ENCODE measurements at regions not wholly inside any gene's neighbourhood (a gene's known extent, or its start where the extent isn't known, plus 50 kb on each side); places are given as distances from the start of the nearest gene placed in this dataset.

DNA sequence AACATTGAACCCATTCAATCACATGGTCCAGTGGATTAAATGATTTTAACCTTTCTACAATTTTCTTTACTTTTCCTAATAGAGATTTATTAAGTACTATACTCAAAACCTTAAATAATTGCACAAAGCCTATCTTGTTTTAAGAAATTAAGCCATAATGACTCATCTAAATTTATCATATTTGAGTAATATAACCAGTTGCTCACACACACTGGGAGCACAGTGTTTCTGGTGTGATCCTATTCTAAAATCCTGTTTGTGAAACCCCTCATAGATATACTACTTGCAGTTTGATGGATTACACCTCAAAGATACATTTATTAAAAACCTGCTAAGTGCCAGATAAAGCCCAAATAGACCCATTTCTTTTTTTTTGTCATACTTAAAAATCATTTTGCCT, 668.3 kb upstream of the CDH18 start:
- no peak for DNase-seq (ENCODE audit: low spot score)
- intact Hi-C loops (cut with micrococcal nuclease; ENCODE audit: unreplicated experiment): no loop called here
- no peaks in the 10 kb centered on the region for H3K9me3 ChIP-seq (ENCODE audit: low read depth, low read length, poor library complexity, severe bottlenecking)
- H3K4me3 ChIP-seq (ENCODE audit: low read depth, low read length, poor library complexity, severe bottlenecking): no peak overlapping the region
- no TSS peak for BruUV-seq (replicated peaks)
- H3K36me3 ChIP-seq (ENCODE audit: insufficient read depth, low read length, poor library complexity, severe bottlenecking): no peaks in the 10 kb centered on the region
- ChIA-PET POLR2A (ENCODE audit: low non-redundant PET) (no interaction called here), CTCF (no interaction called here)
- H3K4me1 ChIP-seq (ENCODE audit: insufficient read depth, low read length, poor library complexity, severe bottlenecking): no peaks in the 10 kb centered on the region
- no peaks in the 10 kb centered on the region for H3K27me3 ChIP-seq (replicated peaks; ENCODE audit: insufficient read depth, low read depth, low read length, poor library complexity)
- H3K27ac ChIP-seq (ENCODE audit: low read depth, low read length, poor library complexity, severe bottlenecking): no peak overlapping the region
- TF ChIP-seq EZH2 (IDR thresholded peaks at IDR 0.05; ENCODE audit: borderline replicate concordance, low read depth, low read length, poor library complexity, severe bottlenecking) (no peak), CTCF (conservative IDR thresholded peaks at IDR 0.05; ENCODE audit: low read depth, low read length) (no peak)

DNA sequence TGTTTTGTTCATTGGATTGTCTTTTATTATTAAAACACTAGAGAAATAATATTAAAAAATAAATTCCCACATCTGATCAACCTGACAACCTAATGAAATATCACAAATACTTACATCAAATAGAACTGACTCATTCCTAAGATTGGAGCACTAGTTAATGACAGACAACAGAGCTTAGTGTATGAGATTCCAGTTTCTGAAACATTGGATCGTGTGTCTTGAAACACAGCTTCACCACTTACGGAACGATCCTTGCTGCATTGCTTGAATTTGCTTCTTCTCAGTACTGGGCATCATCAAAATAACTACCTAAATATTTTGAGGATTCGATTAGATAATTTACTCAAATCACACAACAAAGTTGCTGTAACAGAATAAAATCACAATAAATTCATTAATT, 667.2 kb upstream of the CDH18 start:
- CTCF ChIA-PET: no interaction called here

DNA sequence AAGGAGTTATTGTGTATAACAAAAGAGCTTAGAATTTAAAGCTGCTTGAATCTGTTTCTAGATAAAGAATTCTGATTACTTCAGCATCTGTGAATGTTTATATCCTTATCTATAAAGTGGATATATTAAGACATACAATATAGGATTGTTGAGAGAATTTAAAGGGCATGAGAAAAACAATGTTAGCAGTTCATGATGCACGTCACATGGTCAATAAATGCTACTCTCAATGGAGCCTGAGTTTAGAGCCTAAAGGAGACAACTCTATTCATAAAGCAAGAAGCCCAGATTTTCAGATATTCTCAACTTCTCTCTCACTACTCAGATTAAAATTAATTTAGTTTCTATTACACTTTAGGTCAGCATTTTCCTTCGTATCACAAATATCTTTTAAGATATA, 666.7 kb upstream of the CDH18 start:
- Histone ChIP-seq H3K27ac (ENCODE audit: low read depth, low read length, poor library complexity, severe bottlenecking) (no peak overlapping the region), H3K4me3 (ENCODE audit: low read depth, low read length, poor library complexity, severe bottlenecking) (no peak overlapping the region), H3K9me3 (ENCODE audit: low read depth, low read length, poor library complexity, severe bottlenecking) (no peaks in the 10 kb centered on the region), H3K27me3 (replicated peaks; ENCODE audit: insufficient read depth, low read depth, low read length, poor library complexity) (no peaks in the 10 kb centered on the region), H3K36me3 (ENCODE audit: insufficient read depth, low read length, poor library complexity, severe bottlenecking) (no peaks in the 10 kb centered on the region), H3K4me1 (ENCODE audit: insufficient read depth, low read length, poor library complexity, severe bottlenecking) (no peaks in the 10 kb centered on the region)
- no peak for DNase-seq (ENCODE audit: low spot score)
- intact Hi-C loops (cut with micrococcal nuclease; ENCODE audit: unreplicated experiment): no loop called here
- POLR2A ChIA-PET (ENCODE audit: low non-redundant PET): no interaction called here
- TF ChIP-seq CTCF (conservative IDR thresholded peaks at IDR 0.05; ENCODE audit: low read depth, low read length) (no peak), EZH2 (IDR thresholded peaks at IDR 0.05; ENCODE audit: borderline replicate concordance, low read depth, low read length, poor library complexity, severe bottlenecking) (no peak)
- CTCF ChIA-PET: no interaction called here
- no TSS peak for BruUV-seq (replicated peaks)

More for the DNA sequence above, 667.2 kb upstream of the CDH18 start:
- Histone ChIP-seq H3K4me3 (ENCODE audit: low read depth, low read length, poor library complexity, severe bottlenecking) (no peak overlapping the region), H3K4me1 (ENCODE audit: insufficient read depth, low read length, poor library complexity, severe bottlenecking) (no peaks in the 10 kb centered on the region), H3K36me3 (ENCODE audit: insufficient read depth, low read length, poor library complexity, severe bottlenecking) (no peaks in the 10 kb centered on the region), H3K9me3 (ENCODE audit: low read depth, low read length, poor library complexity, severe bottlenecking) (no peaks in the 10 kb centered on the region), H3K27ac (ENCODE audit: low read depth, low read length, poor library complexity, severe bottlenecking) (no peak overlapping the region), H3K27me3 (replicated peaks; ENCODE audit: insufficient read depth, low read depth, low read length, poor library complexity) (no peaks in the 10 kb centered on the region)
- intact Hi-C loops (cut with micrococcal nuclease; ENCODE audit: unreplicated experiment): no loop called here
- BruUV-seq (replicated peaks): no TSS peak
- no peak for DNase-seq (ENCODE audit: low spot score)
- TF ChIP-seq CTCF (conservative IDR thresholded peaks at IDR 0.05; ENCODE audit: low read depth, low read length) (no peak), EZH2 (IDR thresholded peaks at IDR 0.05; ENCODE audit: borderline replicate concordance, low read depth, low read length, poor library complexity, severe bottlenecking) (no peak)
- POLR2A ChIA-PET (ENCODE audit: low non-redundant PET): no interaction called here

Measured in A673 (cell line).